ENCODE measurements at regions not wholly inside any gene's neighbourhood (a gene's known extent, or its start where the extent isn't known, plus 50 kb on each side); places are given as distances from the start of the nearest gene placed in this dataset.

DNA sequence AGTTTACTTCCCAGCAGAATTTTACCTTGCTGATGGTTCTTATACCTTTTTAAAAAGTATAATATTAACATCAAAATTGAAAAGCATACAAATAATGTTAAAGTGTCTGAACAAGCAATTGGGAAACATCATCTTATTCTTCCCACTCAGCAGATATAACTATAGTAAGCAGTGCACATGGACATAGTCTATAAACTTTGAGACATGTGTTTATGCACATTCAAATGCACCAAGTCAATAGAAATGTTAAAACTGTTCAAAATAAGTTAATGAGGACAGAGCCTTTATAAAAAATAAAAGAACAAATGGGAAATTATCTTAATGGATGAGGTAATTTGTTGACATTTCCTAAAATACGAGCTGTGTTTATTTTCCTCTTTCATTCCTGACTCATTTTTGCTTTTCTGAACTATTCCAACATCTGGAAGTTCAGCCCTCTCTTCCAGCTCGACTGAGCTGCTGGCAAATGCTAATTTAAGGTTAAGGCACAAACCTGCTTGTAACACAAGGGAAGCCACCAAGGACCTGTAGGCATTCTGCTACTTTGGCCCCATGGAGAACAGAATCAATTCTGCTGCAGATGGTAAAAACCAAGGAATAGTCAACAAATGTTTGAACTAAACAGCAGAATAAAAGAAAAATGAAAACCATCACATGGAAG lies 110.3 kb upstream of the MAP3K4 start:
- no peak overlapping the region for H3K4me3 ChIP-seq
- no TSS peak for BruUV-seq (replicated peaks)
- no peak for TF ChIP-seq EZH2 (IDR thresholded peaks at IDR 0.05; ENCODE audit: low read depth)
- TF ChIP-seq, protein P1, sequence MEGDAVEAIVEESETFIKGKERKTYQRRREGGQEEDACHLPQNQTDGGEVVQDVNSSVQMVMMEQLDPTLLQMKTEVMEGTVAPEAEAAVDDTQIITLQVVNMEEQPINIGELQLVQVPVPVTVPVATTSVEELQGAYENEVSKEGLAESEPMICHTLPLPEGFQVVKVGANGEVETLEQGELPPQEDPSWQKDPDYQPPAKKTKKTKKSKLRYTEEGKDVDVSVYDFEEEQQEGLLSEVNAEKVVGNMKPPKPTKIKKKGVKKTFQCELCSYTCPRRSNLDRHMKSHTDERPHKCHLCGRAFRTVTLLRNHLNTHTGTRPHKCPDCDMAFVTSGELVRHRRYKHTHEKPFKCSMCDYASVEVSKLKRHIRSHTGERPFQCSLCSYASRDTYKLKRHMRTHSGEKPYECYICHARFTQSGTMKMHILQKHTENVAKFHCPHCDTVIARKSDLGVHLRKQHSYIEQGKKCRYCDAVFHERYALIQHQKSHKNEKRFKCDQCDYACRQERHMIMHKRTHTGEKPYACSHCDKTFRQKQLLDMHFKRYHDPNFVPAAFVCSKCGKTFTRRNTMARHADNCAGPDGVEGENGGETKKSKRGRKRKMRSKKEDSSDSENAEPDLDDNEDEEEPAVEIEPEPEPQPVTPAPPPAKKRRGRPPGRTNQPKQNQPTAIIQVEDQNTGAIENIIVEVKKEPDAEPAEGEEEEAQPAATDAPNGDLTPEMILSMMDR (conservative IDR thresholded peaks at IDR 0.05): no peak
- H2AFZ ChIP-seq: no peak overlapping the region
- CTCF ChIA-PET: no interaction called here
- no peaks in the 10 kb centered on the region for H3K9me2 ChIP-seq (ENCODE audit: insufficient read depth)
- no peaks in the 10 kb centered on the region for H3F3A ChIP-seq (ENCODE audit: insufficient read depth, low read depth)
- no peaks in the 10 kb centered on the region for H3K27me3 ChIP-seq (ENCODE audit: insufficient read depth, low read depth)
- intact Hi-C loops (cut with micrococcal nuclease; ENCODE audit: unreplicated experiment): no loop called here
- H3K79me2 ChIP-seq (ENCODE audit: low read depth): no peaks in the 10 kb centered on the region
- POLR2A ChIA-PET (ENCODE audit: unreplicated experiment): no interaction called here
- no peaks in the 10 kb centered on the region for H3K36me3 ChIP-seq (ENCODE audit: low read depth)
- no peaks in the 10 kb centered on the region for H3K9me3 ChIP-seq (ENCODE audit: insufficient read depth, low read depth)
- H3K4me1 ChIP-seq (replicated peaks; ENCODE audit: insufficient read depth): no peaks in the 10 kb centered on the region
- H4K20me1 ChIP-seq (ENCODE audit: insufficient read depth): no peaks in the 10 kb centered on the region
- no peak for DNase-seq
- H3K4me2 ChIP-seq: no peak overlapping the region
- no peak overlapping the region for H3K27ac ChIP-seq

DNA sequence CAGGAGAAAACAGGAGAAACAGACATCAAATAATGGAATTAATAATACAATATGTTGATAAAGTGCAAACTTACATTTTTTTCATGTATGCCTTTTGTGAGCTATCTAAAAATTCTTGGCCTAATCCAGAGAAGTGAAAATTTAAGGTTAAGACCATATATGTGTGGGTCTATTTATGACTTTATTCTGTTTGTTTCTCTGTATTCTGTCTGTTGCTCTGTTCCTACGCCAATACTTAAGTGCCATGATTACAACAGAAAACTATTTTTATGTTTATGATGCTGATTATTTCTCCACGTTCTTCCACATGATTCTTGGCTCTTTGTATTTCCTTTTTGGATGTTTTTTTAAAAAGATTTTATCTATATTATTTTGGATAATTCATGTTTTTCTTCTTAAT lies 109.6 kb upstream of the MAP3K4 start:
- TF ChIP-seq, protein P1 (conservative IDR thresholded peaks at IDR 0.05): no peak
- no peak for TF ChIP-seq EZH2 (IDR thresholded peaks at IDR 0.05; ENCODE audit: low read depth)
- no peaks in the 10 kb centered on the region for H3K9me2 ChIP-seq (ENCODE audit: insufficient read depth)
- H4K20me1 ChIP-seq (ENCODE audit: insufficient read depth): no peaks in the 10 kb centered on the region
- no peaks in the 10 kb centered on the region for H3K79me2 ChIP-seq (ENCODE audit: low read depth)
- no peak overlapping the region for H3K27ac ChIP-seq
- H3K27me3 ChIP-seq (ENCODE audit: insufficient read depth, low read depth): no peaks in the 10 kb centered on the region
- CTCF ChIA-PET: no interaction called here
- H3K36me3 ChIP-seq (ENCODE audit: low read depth): no peaks in the 10 kb centered on the region
- no peak for DNase-seq
- no peak overlapping the region for H3K4me3 ChIP-seq
- H3K4me2 ChIP-seq: no peak overlapping the region
- no peak overlapping the region for H2AFZ ChIP-seq
- POLR2A ChIA-PET (ENCODE audit: unreplicated experiment): no interaction called here
- BruUV-seq (replicated peaks): no TSS peak
- no peaks in the 10 kb centered on the region for H3K9me3 ChIP-seq (ENCODE audit: insufficient read depth, low read depth)
- H3K4me1 ChIP-seq (replicated peaks; ENCODE audit: insufficient read depth): no peaks in the 10 kb centered on the region
- intact Hi-C loops (cut with micrococcal nuclease; ENCODE audit: unreplicated experiment): no loop called here
- H3F3A ChIP-seq (ENCODE audit: insufficient read depth, low read depth): no peaks in the 10 kb centered on the region

DNA sequence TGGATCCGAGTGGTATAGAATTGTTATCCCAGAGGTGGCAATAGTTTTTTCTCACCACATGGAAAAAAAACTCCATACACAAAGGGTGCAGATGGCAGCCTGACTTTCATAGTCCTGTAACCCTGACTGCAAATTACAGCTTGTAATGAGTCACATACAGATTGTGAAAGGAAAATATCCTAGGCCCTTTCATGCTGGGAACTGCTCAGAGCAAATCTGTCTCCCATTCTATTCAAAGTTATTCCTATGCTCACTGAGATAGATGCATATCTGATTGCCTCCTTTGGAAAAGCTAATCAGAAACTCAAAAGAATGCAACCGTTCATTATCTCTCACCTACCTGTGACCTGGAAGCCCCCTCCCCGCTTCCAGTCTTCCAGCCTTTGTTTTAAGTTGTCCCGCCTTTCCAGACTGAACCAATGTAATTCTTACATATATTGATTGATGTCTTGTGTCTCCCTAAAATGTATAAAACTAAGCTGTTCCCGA lies 108.7 kb upstream of the MAP3K4 start:
- TF ChIP-seq, protein P1 (conservative IDR thresholded peaks at IDR 0.05): no peak
- TF ChIP-seq EZH2 (IDR thresholded peaks at IDR 0.05; ENCODE audit: low read depth): no peak
- ChIA-PET CTCF (no interaction called here), POLR2A (ENCODE audit: unreplicated experiment) (no interaction called here)
- H3K79me2 ChIP-seq (ENCODE audit: low read depth): no peaks in the 10 kb centered on the region
- H3K27me3 ChIP-seq (ENCODE audit: insufficient read depth, low read depth): no peaks in the 10 kb centered on the region
- DNase-seq: no peak
- H3K4me1 ChIP-seq (replicated peaks; ENCODE audit: insufficient read depth): no peaks in the 10 kb centered on the region
- no peak overlapping the region for H2AFZ ChIP-seq
- no peaks in the 10 kb centered on the region for H3F3A ChIP-seq (ENCODE audit: insufficient read depth, low read depth)
- no peak overlapping the region for H3K27ac ChIP-seq
- intact Hi-C loops (cut with micrococcal nuclease; ENCODE audit: unreplicated experiment): no loop called here
- no peaks in the 10 kb centered on the region for H3K36me3 ChIP-seq (ENCODE audit: low read depth)
- H3K9me3 ChIP-seq (ENCODE audit: insufficient read depth, low read depth): no peaks in the 10 kb centered on the region
- no peaks in the 10 kb centered on the region for H3K9me2 ChIP-seq (ENCODE audit: insufficient read depth)
- BruUV-seq (replicated peaks): no TSS peak
- H3K4me2 ChIP-seq: no peak overlapping the region
- H4K20me1 ChIP-seq (ENCODE audit: insufficient read depth): no peaks in the 10 kb centered on the region
- H3K4me3 ChIP-seq: no peak overlapping the region

Measured in PC-9 (cell line).